Ovary (tissue), 7 donors: ENCODE measurements at regions not wholly inside any gene's neighbourhood (a gene's known extent, or its start where the extent isn't known, plus 50 kb on each side); places are given as distances from the start of the nearest gene placed in this dataset.

Experiments
- DNase-seq, 5 donors: peaks; one replicate each; pipeline ENCODE4 v3.0.0-alpha.2; 2019 to 2020
- H3K27ac ChIP-seq, 2 donors: fragments of 200-600 bp; one replicate each; pipeline versions ENCODE4 v1.5.1 to v1.8.0; 2019 to 2022
- H3K27me3 ChIP-seq: fragments of 200-600 bp; one replicate; pipeline ENCODE4 v1.8.0; 2022
- H3K36me3 ChIP-seq: fragments of 200-600 bp; sonication (generic); one replicate; pipeline ENCODE4 v1.5.1; 2019
- H3K4me1 ChIP-seq: one replicate; pipeline ENCODE4 v1.8.1; 2013; ENCODE audit warnings: mild to moderate bottlenecking, moderate library complexity; ENCODE audit not compliant: insufficient read depth
- H3K4me3 ChIP-seq: fragments of 200-600 bp; sonication (generic); one replicate; pipeline ENCODE4 v1.5.1; 2017
- H3K9me3 ChIP-seq, 2 donors: fragments of 200-600 bp in 1 of 2; sonication (generic) in 1 of 2; one replicate each; pipeline versions ENCODE4 v1.5.1 to v1.8.1; 2013 to 2019; ENCODE audit warnings: mild to moderate bottlenecking in 1 of 2, moderate library complexity in 1 of 2
- EP300 ChIP-seq: sonication (generic); formaldehyde crosslinking; IDR thresholded peaks from one replicate; pipeline ENCODE4 v1.6.1; 2017; ENCODE audit warnings: antibody characterized with exemption
- POLR2A ChIP-seq: fragments of 450-650 bp; IDR thresholded peaks from one replicate; pipeline ENCODE4 v1.6.1; 2017; ENCODE audit warnings: antibody characterized with exemption, mild to moderate bottlenecking, moderate library complexity
- WGBS, 3 donors: extraction: QIAGEN DNeasy Blood & Tissue Kit in 1 of 3; methylation state at CpG; one replicate each; pipeline versions ENCODE4 v1.1.5 to v1.1.7; 2013 to 2017; 5-methylcytosine and 5-hydroxymethylcytosine counted together
- intact Hi-C, 4 donors: fragments of 100-400 bp; cut with DNase I; formaldehyde crosslinking; loops; one replicate each; pipeline versions ENCODE4 v1.11.0 to v1.15.1; 2022 to 2023
- TF ChIP-seq, protein P1 (sequence below), 3 donors: fragments of 450-650 bp in 2 of 3; fragments of 200-600 bp in 1 of 3; IDR thresholded peaks; one replicate each; pipeline versions ENCODE4 v1.5.1 to v1.8.0; 2016 to 2022; ENCODE audit warnings: antibody characterized with exemption in 3 of 3, mild to moderate bottlenecking in 1 of 3
- donor health status: DM: no; HTN: no; CAD: no; lungs with moderate emphysema.
- donor health status: DM: no; HTN: no; CAD: no.
- donor health status: Bipolar disorder and iron deficiency.
- donor health status: DM: no; HTN: no; CAD: no.
- donor health status: DM: yes; HTN: yes; CAD: no.

DNA sequence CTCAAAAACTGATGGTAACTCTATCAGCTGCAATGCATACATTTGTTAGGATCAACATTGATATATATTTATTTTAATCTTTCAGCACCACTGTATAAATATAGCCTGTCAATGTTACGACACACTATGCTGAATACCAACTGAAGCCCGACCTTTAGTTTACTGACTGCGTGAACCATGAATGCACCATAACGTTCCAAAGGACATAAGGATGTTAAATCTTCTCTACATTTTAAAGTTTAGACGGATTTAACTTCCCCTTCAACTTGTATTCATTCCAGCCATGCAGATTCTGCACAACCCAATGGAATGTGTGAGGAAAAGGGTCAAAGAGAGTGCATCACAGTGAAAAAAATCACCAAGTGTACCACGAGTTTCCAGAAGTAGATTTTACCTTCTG, 489.5 kb downstream of the IRS1 start:
- no peak overlapping the region for H3K4me3 ChIP-seq

DNA sequence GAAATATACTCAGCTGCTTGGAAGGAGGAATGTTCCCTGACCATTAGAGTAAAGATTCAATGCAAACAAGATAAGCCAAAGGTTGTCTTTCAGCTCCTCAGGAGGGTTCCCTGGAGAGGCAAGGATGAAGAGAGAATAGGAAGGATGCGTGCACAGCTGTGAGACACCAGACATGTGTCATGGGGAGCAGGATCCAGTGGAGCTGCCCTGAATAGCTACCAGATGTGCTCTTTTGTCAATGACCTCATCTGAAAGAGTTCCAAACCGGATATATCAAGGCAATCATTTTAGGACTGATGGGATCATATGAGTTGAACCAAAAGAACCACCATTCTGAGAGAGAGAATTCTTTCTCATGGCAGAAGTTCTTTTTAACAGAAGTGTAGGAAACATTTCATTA, 490.6 kb downstream of the IRS1 start:
- H3K4me1 ChIP-seq = no peaks in the 10 kb centered on the region
- DNase-seq = no peak
- 83 to 90% (median 85%) methylated on average over 2 of the region's 2 CpGs for WGBS, 3 donors
- no peaks in the 10 kb centered on the region for H3K36me3 ChIP-seq
- no peaks in the 10 kb centered on the region for H3K27me3 ChIP-seq
- intact Hi-C loops = no loop called here
- no peak overlapping the region for H3K4me3 ChIP-seq
- no peak overlapping the region for H3K27ac ChIP-seq
- TF ChIP-seq POLR2A (no peak), EP300 (no peak)
- TF ChIP-seq, protein P1, sequence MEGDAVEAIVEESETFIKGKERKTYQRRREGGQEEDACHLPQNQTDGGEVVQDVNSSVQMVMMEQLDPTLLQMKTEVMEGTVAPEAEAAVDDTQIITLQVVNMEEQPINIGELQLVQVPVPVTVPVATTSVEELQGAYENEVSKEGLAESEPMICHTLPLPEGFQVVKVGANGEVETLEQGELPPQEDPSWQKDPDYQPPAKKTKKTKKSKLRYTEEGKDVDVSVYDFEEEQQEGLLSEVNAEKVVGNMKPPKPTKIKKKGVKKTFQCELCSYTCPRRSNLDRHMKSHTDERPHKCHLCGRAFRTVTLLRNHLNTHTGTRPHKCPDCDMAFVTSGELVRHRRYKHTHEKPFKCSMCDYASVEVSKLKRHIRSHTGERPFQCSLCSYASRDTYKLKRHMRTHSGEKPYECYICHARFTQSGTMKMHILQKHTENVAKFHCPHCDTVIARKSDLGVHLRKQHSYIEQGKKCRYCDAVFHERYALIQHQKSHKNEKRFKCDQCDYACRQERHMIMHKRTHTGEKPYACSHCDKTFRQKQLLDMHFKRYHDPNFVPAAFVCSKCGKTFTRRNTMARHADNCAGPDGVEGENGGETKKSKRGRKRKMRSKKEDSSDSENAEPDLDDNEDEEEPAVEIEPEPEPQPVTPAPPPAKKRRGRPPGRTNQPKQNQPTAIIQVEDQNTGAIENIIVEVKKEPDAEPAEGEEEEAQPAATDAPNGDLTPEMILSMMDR (IDR thresholded peaks at IDR 0.05) = no peak
- H3K9me3 ChIP-seq = no peaks in the 10 kb centered on the region

More for the DNA sequence above, 489.5 kb downstream of the IRS1 start:
- 49 to 56% (median 53%) methylated on average over 6 of the region's 6 CpGs for WGBS, 3 donors
- TF ChIP-seq, protein P1 (IDR thresholded peaks at IDR 0.05) = no peak
- TF ChIP-seq EP300 = no peak
- no peak for TF ChIP-seq POLR2A
- DNase-seq = no peak
- Histone ChIP-seq H3K27ac (no peak overlapping the region), H3K9me3 (no peaks in the 10 kb centered on the region), H3K27me3 (no peaks in the 10 kb centered on the region), H3K36me3 (no peaks in the 10 kb centered on the region), H3K4me1 (no peaks in the 10 kb centered on the region)
- intact Hi-C loops = no loop called here

GRCh38 chr2:226308323-226308680, 491.3 kb downstream of the IRS1 start:
- TF ChIP-seq EP300 = no peak
- no peak for TF ChIP-seq POLR2A
- TF ChIP-seq, protein P1 (IDR thresholded peaks at IDR 0.05) = no peak
- intact Hi-C loops = no loop called here
- no peaks in the 10 kb centered on the region for H3K4me1 ChIP-seq
- DNase-seq = no peak
- no peaks in the 10 kb centered on the region for H3K9me3 ChIP-seq
- WGBS, 3 donors = 94% methylated on average over 2 of the region's 2 CpGs
- H3K4me3 ChIP-seq = no peak overlapping the region
- H3K27ac ChIP-seq = no peak overlapping the region
- no peaks in the 10 kb centered on the region for H3K27me3 ChIP-seq
- no peaks in the 10 kb centered on the region for H3K36me3 ChIP-seq

- 93 to 97% (median 95%) methylated on average over 4 of the region's 4 CpGs for WGBS, 3 donors
- intact Hi-C loops = no loop called here
- no peak for TF ChIP-seq POLR2A
- TF ChIP-seq, protein P1 (IDR thresholded peaks at IDR 0.05) = no peak
- TF ChIP-seq EP300 = no peak
- H3K27me3 ChIP-seq = no peaks in the 10 kb centered on the region
- DNase-seq = no peak
- no peak overlapping the region for H3K27ac ChIP-seq
- no peaks in the 10 kb centered on the region for H3K9me3 ChIP-seq
- H3K4me1 ChIP-seq = no peaks in the 10 kb centered on the region
- no peaks in the 10 kb centered on the region for H3K36me3 ChIP-seq
- no peak overlapping the region for H3K4me3 ChIP-seq
Observed at GRCh38 chr2:226307487-226308322, 491.9 kb downstream of the IRS1 start.
